ENCODE measurements at regions not wholly inside any gene's neighbourhood (a gene's known extent, or its start where the extent isn't known, plus 50 kb on each side); places are given as distances from the start of the nearest gene placed in this dataset.

GRCh38 chr9:90058182-90058763 lies 453.5 kb downstream of the GADD45G start:
- H3K4me3 ChIP-seq (ENCODE audit: control insufficient read depth, low read depth, low read length), result no peak overlapping the region
- no peak for TF ChIP-seq CTCF (IDR thresholded peaks at IDR 0.05; ENCODE audit: control insufficient read depth, insufficient read depth, low read depth, low read length, missing control alignments)
- DNase-seq (ENCODE audit: low read depth), result no peak

- no peak overlapping the region for H3K4me3 ChIP-seq (ENCODE audit: control insufficient read depth, low read depth, low read length)
- TF ChIP-seq CTCF (IDR thresholded peaks at IDR 0.05; ENCODE audit: control insufficient read depth, insufficient read depth, low read depth, low read length, missing control alignments), result no peak
- DNase-seq (ENCODE audit: low read depth), result no peak
Measured at GRCh38 chr9:90059436-90059835, 454.6 kb downstream of the GADD45G start.

GRCh38 chr9:90060256-90060655 lies 455.4 kb downstream of the GADD45G start:
- H3K4me3 ChIP-seq (ENCODE audit: control insufficient read depth, low read depth, low read length), result no peak overlapping the region
- no peak for DNase-seq (ENCODE audit: low read depth)
- TF ChIP-seq CTCF (IDR thresholded peaks at IDR 0.05; ENCODE audit: control insufficient read depth, insufficient read depth, low read depth, low read length, missing control alignments), result no peak

GRCh38 chr9:90061187-90061586 lies 456.4 kb downstream of the GADD45G start:
- DNase-seq (ENCODE audit: low read depth), result no peak
- no peak overlapping the region for H3K4me3 ChIP-seq (ENCODE audit: control insufficient read depth, low read depth, low read length)
- TF ChIP-seq CTCF (IDR thresholded peaks at IDR 0.05; ENCODE audit: control insufficient read depth, insufficient read depth, low read depth, low read length, missing control alignments), result no peak

- DNase-seq (ENCODE audit: low read depth), result no peak
- H3K4me3 ChIP-seq (ENCODE audit: control insufficient read depth, low read depth, low read length), result no peak overlapping the region
- no peak for TF ChIP-seq CTCF (IDR thresholded peaks at IDR 0.05; ENCODE audit: control insufficient read depth, insufficient read depth, low read depth, low read length, missing control alignments)
Measured at GRCh38 chr9:90062982-90063381, 458.2 kb downstream of the GADD45G start.

- DNase-seq (ENCODE audit: low read depth), result no peak
- TF ChIP-seq CTCF (IDR thresholded peaks at IDR 0.05; ENCODE audit: control insufficient read depth, insufficient read depth, low read depth, low read length, missing control alignments), result no peak
- H3K4me3 ChIP-seq (ENCODE audit: control insufficient read depth, low read depth, low read length), result no peak overlapping the region
Measured at GRCh38 chr9:90064248-90064647, 459.4 kb downstream of the GADD45G start.

GRCh38 chr9:90064971-90065370 lies 460.2 kb downstream of the GADD45G start:
- no peak overlapping the region for H3K4me3 ChIP-seq (ENCODE audit: control insufficient read depth, low read depth, low read length)
- no peak for DNase-seq (ENCODE audit: low read depth)
- TF ChIP-seq CTCF (IDR thresholded peaks at IDR 0.05; ENCODE audit: control insufficient read depth, insufficient read depth, low read depth, low read length, missing control alignments), result no peak
